Progenitor cell of endocrine pancreas (in vitro differentiated cells): ENCODE measurements at regions not wholly inside any gene's neighbourhood (a gene's known extent, or its start where the extent isn't known, plus 50 kb on each side); places are given as distances from the start of the nearest gene placed in this dataset.
A peak's percentile ranks its signal among the peaks of the same experiment; 100 is the strongest.

ENCODE experiments used
- DNase-seq: peaks from one replicate; pipeline ENCODE4 v3.0.0; 2021; ENCODE audit warnings: low spot score; ENCODE audit not compliant: unreplicated experiment
- H3K27ac Mint-ChIP-seq: 2 replicates; pipeline ENCODE4 v1.8.0; 2021; ENCODE audit warnings: mild to moderate bottlenecking, moderate library complexity, mixed read lengths
- H3K27me3 Mint-ChIP-seq: 2 replicates; pipeline ENCODE4 v1.8.0; 2021; ENCODE audit warnings: mixed read lengths
- H3K36me3 Mint-ChIP-seq: 2 replicates; pipeline ENCODE4 v1.8.0; 2022; ENCODE audit warnings: mixed read lengths; ENCODE audit not compliant: insufficient read depth
- H3K4me1 Mint-ChIP-seq: 2 replicates; pipeline ENCODE4 v1.8.0; 2021; ENCODE audit warnings: low read depth, mixed read lengths
- H3K4me3 Mint-ChIP-seq: 2 replicates; pipeline ENCODE4 v1.8.0; 2021; ENCODE audit warnings: low read depth, mild to moderate bottlenecking, moderate library complexity, mixed read lengths
- H3K9me3 Mint-ChIP-seq: 2 replicates; pipeline ENCODE4 v1.8.0; 2021; ENCODE audit warnings: low read depth, mixed read lengths
- TF ChIP-seq, protein P1 (sequence below): fragments of 200-600 bp; sonication (generic); IDR thresholded peaks from one replicate; pipeline ENCODE4 v1.5.0; 2021; ENCODE audit warnings: antibody characterized with exemption, mild to moderate bottlenecking; ENCODE audit not compliant: unreplicated experiment

GRCh38 chr6:139757784-139758183 lies 383.3 kb upstream of the CITED2 start:
- peaks cover 21% of the 10 kb centered on the region for H3K4me1 Mint-ChIP-seq

DNA sequence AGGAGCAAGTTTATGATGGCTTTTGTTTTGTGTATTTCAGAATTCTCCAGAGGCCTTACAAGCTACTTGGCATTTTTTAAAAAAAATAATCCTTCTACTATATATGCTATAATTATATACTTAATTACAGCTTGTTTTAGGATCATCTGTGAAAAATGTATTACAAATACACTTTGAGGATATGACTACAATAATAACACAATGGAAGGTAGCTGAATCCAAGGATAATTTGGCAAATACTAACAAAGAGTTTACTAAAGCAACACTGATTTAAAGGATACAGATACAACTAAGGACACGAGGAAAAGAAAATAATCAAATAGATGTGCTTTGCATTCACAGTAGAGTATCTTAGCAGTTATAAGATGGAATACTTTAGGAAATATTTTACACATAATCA lies 381.9 kb upstream of the CITED2 start:
- peaks cover 21% of the 10 kb centered on the region for H3K4me1 Mint-ChIP-seq
- no peak overlapping the region for H3K27ac Mint-ChIP-seq
- H3K4me3 Mint-ChIP-seq, result no peak overlapping the region
- no peak for DNase-seq
- TF ChIP-seq, protein P1, sequence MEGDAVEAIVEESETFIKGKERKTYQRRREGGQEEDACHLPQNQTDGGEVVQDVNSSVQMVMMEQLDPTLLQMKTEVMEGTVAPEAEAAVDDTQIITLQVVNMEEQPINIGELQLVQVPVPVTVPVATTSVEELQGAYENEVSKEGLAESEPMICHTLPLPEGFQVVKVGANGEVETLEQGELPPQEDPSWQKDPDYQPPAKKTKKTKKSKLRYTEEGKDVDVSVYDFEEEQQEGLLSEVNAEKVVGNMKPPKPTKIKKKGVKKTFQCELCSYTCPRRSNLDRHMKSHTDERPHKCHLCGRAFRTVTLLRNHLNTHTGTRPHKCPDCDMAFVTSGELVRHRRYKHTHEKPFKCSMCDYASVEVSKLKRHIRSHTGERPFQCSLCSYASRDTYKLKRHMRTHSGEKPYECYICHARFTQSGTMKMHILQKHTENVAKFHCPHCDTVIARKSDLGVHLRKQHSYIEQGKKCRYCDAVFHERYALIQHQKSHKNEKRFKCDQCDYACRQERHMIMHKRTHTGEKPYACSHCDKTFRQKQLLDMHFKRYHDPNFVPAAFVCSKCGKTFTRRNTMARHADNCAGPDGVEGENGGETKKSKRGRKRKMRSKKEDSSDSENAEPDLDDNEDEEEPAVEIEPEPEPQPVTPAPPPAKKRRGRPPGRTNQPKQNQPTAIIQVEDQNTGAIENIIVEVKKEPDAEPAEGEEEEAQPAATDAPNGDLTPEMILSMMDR, result no peak
- H3K36me3 Mint-ChIP-seq, result no peaks in the 10 kb centered on the region
- no peaks in the 10 kb centered on the region for H3K27me3 Mint-ChIP-seq
- H3K9me3 Mint-ChIP-seq, result no peaks in the 10 kb centered on the region

More at GRCh38 chr6:139757784-139758183, 383.3 kb upstream of the CITED2 start:
- no peaks in the 10 kb centered on the region for H3K9me3 Mint-ChIP-seq
- no peak overlapping the region for H3K27ac Mint-ChIP-seq
- no peaks in the 10 kb centered on the region for H3K36me3 Mint-ChIP-seq
- H3K27me3 Mint-ChIP-seq, result no peaks in the 10 kb centered on the region
- TF ChIP-seq, protein P1, result no peak
- H3K4me3 Mint-ChIP-seq, result no peak overlapping the region
- DNase-seq, result no peak

DNA sequence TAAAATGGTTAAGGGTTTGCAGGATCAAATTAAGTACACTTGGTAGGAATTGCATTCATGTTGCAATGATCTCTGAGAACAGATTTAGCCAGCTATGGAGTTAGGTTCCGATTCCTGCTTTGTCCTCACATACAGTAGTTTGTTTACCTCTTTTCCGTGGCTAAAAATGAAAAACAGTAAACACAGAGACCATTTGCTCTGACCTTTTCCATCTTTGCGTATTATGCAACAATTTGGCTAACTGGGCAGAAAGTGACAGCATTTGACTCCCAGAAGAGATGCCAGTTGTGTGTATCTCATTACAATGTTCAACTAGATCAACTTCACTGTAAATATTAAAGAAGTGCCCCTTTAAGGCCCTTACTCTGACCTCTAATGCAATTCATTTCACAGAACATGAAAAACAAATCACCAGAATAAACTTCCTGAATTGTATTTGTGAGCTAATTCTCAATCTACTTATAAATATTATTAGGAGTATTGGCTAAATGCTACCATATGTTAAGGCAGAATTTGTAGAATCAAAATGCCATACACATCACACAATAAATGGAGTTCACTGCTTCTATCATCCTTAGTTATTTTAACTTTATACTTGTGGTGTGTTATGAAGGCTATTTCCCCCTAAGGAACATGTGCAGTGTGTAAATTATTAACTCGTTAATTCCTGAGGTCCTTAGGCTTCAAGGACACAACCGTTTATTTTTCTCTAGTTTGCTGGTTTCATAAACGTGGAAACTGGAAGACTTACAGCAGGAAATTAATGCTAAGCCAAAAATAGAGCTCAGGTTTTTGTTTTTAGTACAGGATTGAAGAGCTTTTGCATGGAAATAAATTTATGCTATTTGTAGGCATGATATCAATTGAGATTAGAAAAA lies 380.7 kb upstream of the CITED2 start:
- H3K4me3 Mint-ChIP-seq, result no peak overlapping the region
- no peaks in the 10 kb centered on the region for H3K27me3 Mint-ChIP-seq

GRCh38 chr6:139753198-139753861 lies 378.9 kb upstream of the CITED2 start:
- Mint-ChIP-seq H3K36me3 (no peaks in the 10 kb centered on the region), H3K27me3 (no peaks in the 10 kb centered on the region), H3K4me3 (no peak overlapping the region), H3K9me3 (no peaks in the 10 kb centered on the region), H3K4me1 (peaks cover 30% of the 10 kb centered on the region), H3K27ac (peak overlapping the region; percentile 71)
- no peak for DNase-seq
- TF ChIP-seq, protein P1, result no peak

More for the DNA sequence above, 380.7 kb upstream of the CITED2 start:
- DNase-seq, result no peak
- Mint-ChIP-seq H3K36me3 (no peaks in the 10 kb centered on the region), H3K9me3 (no peaks in the 10 kb centered on the region), H3K4me1 (peaks cover 25% of the 10 kb centered on the region), H3K27ac (no peak overlapping the region)
- TF ChIP-seq, protein P1, result no peak

- no peaks in the 10 kb centered on the region for H3K27me3 Mint-ChIP-seq
- no peaks in the 10 kb centered on the region for H3K36me3 Mint-ChIP-seq
These were observed 377.6 kb upstream of the CITED2 start for GRCh38 chr6:139752086-139752485.

More at GRCh38 chr6:139752086-139752485, 377.6 kb upstream of the CITED2 start:
- peaks cover 31% of the 10 kb centered on the region for H3K4me1 Mint-ChIP-seq
- H3K27ac Mint-ChIP-seq, result no peak overlapping the region
- H3K9me3 Mint-ChIP-seq, result no peaks in the 10 kb centered on the region
- H3K4me3 Mint-ChIP-seq, result no peak overlapping the region
- DNase-seq, result no peak
- TF ChIP-seq, protein P1, result no peak
